ENCODE measurements at regions not wholly inside any gene's neighbourhood (a gene's known extent, or its start where the extent isn't known, plus 50 kb on each side); places are given as distances from the start of the nearest gene placed in this dataset.

DNA sequence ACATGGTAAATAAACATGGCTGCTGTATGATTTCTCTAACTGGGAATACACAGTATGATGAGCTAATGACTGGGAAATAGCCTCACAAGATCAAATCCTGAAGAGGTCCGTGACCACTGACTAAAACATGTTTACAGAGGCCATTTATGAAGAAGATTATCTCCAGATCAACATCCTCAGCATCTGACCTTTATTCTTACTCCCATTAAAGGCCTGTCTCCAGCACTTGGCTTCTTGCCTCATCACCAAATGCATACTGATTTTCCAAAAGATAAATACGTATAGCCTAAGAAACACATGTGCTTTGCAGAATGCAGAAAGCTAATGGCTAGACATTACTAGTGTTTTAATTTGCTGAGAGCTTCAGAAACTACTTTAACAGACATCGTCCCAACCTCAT, 108.0 kb upstream of the TSLP start:
- no peak overlapping the region for H3K4me3 ChIP-seq (ENCODE audit: low read depth, low read length)

DNA sequence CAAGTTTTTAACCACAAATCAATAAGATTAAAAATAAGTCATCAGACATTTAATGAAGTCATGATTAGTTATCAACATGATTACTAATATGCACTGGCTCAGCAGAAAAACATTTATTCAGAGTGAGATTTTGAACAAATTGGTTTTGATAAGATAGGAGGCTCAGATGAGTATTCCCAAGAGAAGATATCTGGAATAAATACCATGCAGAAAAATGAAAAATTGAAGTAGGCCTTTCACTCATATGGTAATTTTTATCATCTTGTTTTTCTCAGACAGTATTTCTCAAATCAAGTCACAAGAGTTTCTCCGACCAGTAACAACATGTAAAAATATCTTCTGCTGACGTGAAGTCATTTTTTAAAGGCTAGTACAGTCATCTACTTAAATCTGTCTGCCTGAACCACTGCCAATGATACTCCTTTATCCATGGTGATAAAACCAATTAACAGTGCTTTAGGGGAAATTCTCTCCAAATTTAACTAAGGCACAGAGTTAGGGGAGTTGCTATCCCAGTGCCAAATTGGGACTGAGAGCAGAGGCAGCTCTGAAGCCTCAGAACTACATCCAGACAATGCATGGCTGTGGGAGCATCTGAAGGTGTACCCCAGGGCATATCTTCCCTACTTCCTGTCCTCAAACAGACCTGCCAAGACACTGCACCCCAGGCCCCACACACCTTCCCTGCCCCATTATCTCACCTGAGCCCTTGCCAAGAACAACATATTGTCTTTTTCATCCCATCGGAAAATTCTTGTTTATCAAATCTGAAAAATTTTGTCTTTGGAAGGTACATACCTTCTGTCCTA, 105.5 kb upstream of the TSLP start:
- no peaks in the 10 kb centered on the region for H3K36me3 ChIP-seq (replicated peaks)
- DNase-seq = no peak
- TF ChIP-seq, protein P1, sequence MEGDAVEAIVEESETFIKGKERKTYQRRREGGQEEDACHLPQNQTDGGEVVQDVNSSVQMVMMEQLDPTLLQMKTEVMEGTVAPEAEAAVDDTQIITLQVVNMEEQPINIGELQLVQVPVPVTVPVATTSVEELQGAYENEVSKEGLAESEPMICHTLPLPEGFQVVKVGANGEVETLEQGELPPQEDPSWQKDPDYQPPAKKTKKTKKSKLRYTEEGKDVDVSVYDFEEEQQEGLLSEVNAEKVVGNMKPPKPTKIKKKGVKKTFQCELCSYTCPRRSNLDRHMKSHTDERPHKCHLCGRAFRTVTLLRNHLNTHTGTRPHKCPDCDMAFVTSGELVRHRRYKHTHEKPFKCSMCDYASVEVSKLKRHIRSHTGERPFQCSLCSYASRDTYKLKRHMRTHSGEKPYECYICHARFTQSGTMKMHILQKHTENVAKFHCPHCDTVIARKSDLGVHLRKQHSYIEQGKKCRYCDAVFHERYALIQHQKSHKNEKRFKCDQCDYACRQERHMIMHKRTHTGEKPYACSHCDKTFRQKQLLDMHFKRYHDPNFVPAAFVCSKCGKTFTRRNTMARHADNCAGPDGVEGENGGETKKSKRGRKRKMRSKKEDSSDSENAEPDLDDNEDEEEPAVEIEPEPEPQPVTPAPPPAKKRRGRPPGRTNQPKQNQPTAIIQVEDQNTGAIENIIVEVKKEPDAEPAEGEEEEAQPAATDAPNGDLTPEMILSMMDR (IDR thresholded peaks at IDR 0.05; ENCODE audit: low read depth, low read length, missing control alignments) = no peak
- H3K27ac ChIP-seq = no peak overlapping the region
- in situ Hi-C loops (cut with HindIII; ENCODE audit: low pct_ligation_motif_present, low sequenced_read_pairs) = no loop called here
- H3K27me3 ChIP-seq (replicated peaks) = no peaks in the 10 kb centered on the region
- H3K4me3 ChIP-seq (ENCODE audit: low read depth, low read length) = no peak overlapping the region

More for the DNA sequence above, 108.0 kb upstream of the TSLP start:
- Histone ChIP-seq H3K27ac (no peak overlapping the region), H3K36me3 (replicated peaks) (no peaks in the 10 kb centered on the region), H3K27me3 (replicated peaks) (no peaks in the 10 kb centered on the region)
- in situ Hi-C loops (cut with HindIII; ENCODE audit: low pct_ligation_motif_present, low sequenced_read_pairs) = no loop called here
- TF ChIP-seq, protein P1 (IDR thresholded peaks at IDR 0.05; ENCODE audit: low read depth, low read length, missing control alignments) = no peak
- DNase-seq = no peak

GRCh38 chr5:110968246-110969005, 103.1 kb upstream of the TSLP start:
- TF ChIP-seq, protein P1 (IDR thresholded peaks at IDR 0.05; ENCODE audit: low read depth, low read length, missing control alignments) = no peak
- H3K4me3 ChIP-seq (ENCODE audit: low read depth, low read length) = no peak overlapping the region
- no peak for DNase-seq
- in situ Hi-C loops (cut with HindIII; ENCODE audit: low pct_ligation_motif_present, low sequenced_read_pairs) = no loop called here
- H3K27me3 ChIP-seq (replicated peaks) = no peaks in the 10 kb centered on the region
- no peak overlapping the region for H3K27ac ChIP-seq
- no peaks in the 10 kb centered on the region for H3K36me3 ChIP-seq (replicated peaks)

DNA sequence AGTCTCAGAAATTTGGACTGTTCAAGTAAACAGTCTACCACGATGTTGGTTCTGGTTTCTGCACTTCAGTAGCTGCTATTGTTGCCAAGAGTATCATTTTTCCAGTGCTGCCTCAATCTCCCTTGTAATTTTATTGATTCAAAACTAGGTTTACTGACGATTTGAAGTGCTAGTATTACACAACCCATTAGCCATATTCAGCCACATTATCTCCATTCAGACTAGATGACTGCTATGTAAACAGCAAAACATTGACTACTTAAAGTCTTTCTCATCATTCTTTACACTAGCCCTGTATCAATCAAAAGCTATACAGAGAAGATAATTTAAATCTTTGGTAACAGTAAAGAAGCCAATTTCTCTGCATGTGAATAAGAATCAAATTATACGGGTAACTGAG, 102.0 kb upstream of the TSLP start:
- no peak overlapping the region for H3K27ac ChIP-seq
- H3K4me3 ChIP-seq (ENCODE audit: low read depth, low read length) = no peak overlapping the region
- DNase-seq = no peak
- TF ChIP-seq, protein P1 (IDR thresholded peaks at IDR 0.05; ENCODE audit: low read depth, low read length, missing control alignments) = no peak
- in situ Hi-C loops (cut with HindIII; ENCODE audit: low pct_ligation_motif_present, low sequenced_read_pairs) = no loop called here
- H3K36me3 ChIP-seq (replicated peaks) = no peaks in the 10 kb centered on the region
- no peaks in the 10 kb centered on the region for H3K27me3 ChIP-seq (replicated peaks)

GRCh38 chr5:110973510-110973909, 98.0 kb upstream of the TSLP start:
- H3K27me3 ChIP-seq (replicated peaks) = no peaks in the 10 kb centered on the region
- in situ Hi-C loops (cut with HindIII; ENCODE audit: low pct_ligation_motif_present, low sequenced_read_pairs) = no loop called here

More at GRCh38 chr5:110973510-110973909, 98.0 kb upstream of the TSLP start:
- no peak overlapping the region for H3K4me3 ChIP-seq (ENCODE audit: low read depth, low read length)
- TF ChIP-seq, protein P1 (IDR thresholded peaks at IDR 0.05; ENCODE audit: low read depth, low read length, missing control alignments) = no peak
- H3K36me3 ChIP-seq (replicated peaks) = no peaks in the 10 kb centered on the region
- no peak overlapping the region for H3K27ac ChIP-seq
- DNase-seq = no peak

Data from brain microvascular endothelial cell (primary cell).